Right renal pelvis (tissue), 4 donors: ENCODE measurements at regions not wholly inside any gene's neighbourhood (a gene's known extent, or its start where the extent isn't known, plus 50 kb on each side); places are given as distances from the start of the nearest gene placed in this dataset.

Experiments used
- DNase-seq, 4 donors: peaks; one replicate each; pipeline ENCODE4 v3.0.0-alpha.2; 2013; ENCODE audit warnings: low read depth in 4 of 4, low spot score in 3 of 4, missing footprints in 1 of 4

DNA sequence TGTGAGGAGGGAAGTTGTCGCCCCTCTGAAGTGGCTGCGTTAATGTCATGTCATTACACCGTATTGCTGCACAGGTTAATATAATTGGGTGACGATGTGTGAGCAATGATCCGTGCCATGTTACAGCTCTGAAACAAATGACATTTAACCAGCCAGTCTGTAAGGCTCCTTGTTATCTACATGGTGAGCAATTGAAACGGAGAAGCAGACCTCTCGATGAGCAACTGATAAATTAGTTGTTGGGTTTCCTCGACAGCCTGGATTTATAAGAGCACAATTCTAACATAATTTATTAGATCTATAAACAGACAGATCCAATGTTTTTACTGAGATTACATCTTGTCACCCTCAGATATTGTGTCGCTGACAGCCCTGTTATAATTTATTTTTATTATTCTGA is 49.9 kb upstream of the MAFB start:
- no peak for DNase-seq

DNA sequence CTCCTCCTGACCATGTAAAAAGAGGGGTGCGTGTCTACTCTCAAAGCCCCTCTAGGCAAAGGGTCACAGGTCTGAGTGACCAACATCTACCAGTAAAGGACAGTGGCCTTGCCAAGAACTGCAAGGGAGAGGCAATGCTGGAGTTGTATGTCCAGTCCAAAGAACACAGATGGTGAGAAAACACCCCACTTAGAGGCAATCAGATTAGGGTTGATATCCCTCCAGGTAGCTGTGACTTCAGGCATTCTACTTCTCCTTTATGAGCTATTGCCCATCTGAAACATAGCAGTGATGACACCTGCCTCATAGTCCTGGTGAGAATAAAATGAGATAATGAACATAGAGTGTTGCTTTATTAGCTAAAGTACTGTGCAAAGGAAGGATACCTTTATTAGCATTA is 50.8 kb upstream of the MAFB start:
- DNase-seq = no peak

DNA sequence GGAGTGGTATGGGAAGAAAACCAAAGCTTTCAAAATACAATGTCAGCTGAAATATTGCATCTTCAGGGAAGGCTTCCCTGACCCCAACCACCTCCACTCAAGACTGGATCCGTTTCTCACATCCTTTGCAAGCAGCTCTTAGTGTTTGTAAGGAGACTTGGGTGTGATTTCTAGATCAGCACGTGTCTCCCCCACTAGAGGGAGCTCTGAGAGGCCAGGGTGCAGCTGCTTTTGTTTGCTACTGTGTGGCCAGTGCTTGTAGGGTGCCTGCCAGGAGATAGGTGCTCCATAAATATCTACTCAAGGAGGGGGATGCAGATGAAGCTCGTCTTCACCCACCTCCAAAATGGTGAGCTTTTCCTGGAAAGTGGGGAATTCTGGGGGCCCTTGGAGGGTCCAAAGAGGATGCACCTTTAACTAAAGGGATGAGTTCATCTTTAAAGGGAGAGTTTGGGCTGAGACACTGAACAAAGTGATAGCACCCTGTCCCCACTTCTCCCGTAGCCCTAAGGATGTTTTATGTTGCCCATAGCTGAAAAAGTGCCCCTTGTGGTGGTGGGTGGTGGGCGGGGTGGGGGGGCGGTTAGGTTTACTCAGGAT is 52.6 kb upstream of the MAFB start:
- no peak for DNase-seq

DNA sequence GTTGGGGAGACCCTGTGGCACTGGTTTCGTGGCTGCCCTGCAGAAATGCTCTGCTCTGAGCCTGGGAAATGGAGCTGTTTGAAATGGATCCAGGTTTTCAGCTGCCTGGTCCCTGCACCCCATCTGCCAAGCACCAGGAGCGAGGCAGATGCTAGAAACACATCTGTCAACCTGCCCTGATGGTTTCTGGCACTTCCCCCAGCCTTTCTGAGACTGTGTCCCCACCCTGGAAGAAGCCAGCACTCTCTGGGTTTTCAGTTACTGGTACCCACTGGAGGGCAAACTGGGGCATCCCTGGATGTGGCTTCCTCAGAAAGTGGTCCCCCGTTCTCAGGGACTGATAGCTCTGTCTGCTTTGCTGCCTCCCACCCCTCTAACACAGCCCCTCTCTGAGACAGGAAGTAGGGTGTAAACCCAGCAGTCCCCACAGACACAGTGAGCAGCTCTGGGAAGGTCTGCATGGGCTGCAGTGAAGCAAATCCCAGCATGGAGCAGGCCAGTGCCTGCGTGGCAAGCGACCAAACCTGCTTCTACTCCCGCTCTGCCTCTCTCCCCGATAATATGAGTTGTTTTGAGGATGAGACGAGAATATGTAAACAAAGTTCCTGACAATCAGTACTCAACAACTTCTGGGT is 54.2 kb upstream of the MAFB start:
- no peak for DNase-seq

DNA sequence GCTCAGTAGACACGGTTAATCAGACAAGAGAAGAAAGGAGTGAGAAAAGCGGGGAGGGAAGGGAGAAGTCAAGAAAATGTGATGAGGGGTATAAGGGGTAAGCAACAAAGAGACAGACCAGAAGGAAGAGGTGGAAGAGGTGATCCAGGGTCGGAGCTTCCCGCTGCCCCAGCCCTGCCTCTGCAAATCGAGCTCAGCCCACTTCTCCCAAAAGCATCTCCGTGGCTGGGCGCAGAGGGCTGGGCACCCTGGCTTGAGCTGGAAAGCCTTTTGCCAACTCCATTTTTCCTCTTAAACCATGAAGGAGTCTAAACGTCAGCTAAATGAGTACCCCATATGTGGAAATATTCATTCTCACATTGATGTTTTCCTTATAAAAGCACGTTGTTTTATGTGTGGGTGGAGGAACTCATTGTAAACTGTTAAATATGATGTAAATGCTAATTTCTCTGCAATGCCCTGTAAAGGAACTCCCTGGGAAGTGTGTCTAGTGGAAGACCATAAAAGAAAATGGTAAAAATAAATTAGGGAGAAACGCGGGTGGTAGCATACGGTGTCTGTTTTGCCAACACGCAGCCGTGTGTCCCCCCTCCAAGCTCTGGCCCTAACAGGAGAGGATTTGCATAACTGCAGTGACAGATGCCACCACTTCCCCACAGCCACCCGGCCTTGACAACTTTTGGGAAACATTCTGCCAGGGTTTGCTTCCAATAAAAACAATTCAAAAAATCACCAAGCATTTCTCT is 55.2 kb upstream of the MAFB start:
- DNase-seq = no peak

DNA sequence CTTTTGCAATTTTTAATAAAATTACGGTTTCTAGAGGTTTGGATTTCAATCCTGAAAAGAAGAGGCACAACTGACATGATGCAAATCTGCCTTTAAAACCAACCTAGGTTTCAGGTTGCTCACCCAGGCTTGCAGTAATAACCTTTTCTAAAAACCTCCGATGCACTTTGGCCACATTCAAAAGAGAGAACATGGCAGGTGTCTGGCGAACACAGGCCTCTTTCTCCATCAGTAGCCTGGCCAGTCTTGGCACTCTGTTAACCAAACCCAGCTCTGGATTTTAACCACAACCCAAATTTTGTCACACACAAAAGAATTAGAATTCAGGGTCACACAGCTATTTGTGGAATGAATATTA is 55.8 kb upstream of the MAFB start:
- DNase-seq = no peak

DNA sequence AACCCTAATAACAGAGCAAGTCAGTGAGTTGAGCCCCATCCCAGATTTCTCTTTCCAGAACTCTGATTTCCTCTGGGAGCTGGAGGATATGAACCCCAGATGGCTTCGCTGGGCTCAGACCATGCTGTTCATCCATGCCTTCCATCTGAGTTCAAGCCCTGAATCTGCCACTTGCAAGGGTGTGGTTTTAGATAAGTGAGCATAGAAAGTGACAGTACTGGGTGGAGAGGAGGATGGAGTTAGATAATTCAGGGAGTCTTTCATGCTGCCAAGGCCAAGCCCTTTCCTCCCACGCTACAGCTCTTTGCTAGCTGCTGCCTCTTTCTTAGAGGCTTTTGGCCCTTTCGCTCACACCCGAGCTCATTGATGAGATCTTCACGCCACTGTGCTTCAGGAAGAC is 57.2 kb upstream of the MAFB start:
- DNase-seq = no peak

DNA sequence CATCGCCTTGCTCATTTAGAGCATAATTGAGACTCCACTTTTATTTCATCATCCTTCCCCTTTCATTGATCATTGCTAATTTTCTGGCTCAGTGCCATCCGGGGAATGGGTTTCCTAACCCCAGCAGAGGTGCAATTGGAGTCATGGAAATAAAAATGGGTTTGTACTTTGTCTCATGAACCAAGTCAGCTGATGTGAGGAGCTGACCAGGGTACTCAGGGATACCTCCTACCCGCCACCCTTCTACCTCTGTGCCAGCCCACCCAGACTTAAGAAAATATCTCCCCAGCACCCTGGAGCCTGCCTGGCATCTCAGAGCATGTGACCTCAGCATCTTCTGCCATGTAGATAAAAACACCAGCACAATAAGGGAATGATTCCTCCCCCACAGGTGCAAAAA is 59.1 kb upstream of the MAFB start:
- DNase-seq = no peak

DNA sequence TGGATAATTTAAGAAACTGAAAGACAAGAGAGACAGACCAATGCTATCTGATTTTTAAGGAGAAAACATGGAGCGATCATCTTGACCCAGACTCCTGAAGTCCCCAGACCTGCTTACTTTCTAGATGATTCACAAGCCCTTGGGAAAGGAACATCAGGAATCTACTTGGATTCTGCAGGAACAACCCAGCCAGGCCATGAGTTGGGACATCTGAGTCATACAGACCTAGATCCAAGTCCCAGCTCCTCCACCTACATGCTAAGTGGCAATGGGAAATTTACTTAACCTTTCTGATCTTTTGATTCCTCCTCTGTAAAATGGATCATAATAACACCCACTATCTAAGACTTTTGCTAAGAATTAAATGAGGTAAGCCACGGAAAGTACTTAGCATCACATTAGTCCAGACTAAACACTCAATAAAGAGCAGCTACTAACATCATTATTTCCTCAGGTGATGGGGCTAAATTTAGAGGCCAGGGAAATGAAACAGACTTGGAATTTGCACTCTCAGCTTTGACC is 61.0 kb upstream of the MAFB start:
- no peak for DNase-seq

DNA sequence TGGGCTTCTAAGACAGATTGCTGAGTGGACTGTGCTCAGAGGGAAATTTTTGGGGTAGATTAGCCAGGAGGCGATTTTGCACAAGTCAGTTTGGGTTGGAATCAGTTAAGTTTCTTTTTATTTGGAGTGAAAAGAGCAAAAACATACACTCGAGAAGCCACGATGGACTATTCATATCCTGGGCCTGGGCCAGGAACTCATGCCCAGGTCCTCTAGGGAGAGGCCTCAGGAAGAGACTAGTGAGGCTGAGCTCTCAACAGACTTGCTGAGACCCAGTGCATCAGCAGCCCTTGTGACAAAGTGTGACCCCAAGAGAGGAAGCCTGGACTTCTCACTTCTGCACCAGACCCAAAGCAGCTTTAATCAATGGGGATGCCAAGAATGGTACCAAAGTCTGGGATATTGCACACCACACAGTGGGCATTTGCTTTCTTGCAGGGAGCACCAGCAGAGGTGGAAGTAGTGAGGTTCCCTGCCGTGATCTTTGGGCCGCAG is 61.6 kb upstream of the MAFB start:
- no peak for DNase-seq

DNA sequence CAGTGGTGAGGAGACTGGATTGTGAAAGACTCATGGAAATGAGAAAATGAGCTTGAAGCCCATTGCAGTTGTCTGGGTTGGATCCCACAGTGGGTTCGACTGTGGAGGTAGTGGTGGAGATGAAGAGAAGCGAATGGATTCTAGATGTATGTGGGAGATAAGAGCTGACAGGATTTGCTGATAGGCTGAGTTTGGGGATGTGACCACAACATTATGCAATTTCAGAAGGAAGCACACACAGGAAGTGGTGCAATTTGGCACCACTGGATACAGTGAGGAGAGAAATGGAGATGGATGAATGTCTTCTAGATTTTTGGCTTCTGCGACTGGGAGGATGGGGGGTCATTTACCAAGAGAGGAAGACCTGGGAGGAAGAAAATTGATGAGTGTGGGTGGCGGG is 64.4 kb upstream of the MAFB start:
- no peak for DNase-seq

DNA sequence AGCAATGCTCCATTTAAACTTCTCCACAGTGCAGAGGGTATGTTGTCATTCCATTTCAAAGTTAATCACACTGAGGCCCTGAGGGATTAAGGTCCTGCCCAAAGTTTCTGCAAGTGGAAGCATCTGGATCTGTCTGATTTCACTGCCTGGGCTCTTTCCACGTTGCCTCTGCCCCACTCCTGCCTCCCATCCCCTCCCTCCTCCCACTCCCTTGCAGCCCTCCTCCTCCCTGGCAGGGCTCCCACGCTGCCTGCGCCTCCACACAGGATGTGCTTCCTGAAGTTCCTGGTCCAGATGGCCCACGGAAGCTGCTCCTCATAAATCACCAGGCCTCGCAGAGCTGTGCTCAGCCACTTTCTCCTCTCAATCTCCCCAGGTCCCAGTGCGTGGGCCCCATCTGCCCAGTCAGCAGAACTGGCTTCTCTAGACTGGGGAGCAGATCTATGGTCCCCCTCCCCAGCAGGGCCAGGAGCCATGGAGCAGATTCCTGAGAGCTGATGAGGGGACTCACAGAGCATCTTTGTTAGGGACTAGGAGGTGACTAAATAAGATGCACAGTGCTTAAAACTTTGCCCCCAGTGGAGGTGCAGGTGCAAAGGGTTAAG is 65.4 kb upstream of the MAFB start:
- peak; percentile 5 to 27 (median 24) for DNase-seq

DNA sequence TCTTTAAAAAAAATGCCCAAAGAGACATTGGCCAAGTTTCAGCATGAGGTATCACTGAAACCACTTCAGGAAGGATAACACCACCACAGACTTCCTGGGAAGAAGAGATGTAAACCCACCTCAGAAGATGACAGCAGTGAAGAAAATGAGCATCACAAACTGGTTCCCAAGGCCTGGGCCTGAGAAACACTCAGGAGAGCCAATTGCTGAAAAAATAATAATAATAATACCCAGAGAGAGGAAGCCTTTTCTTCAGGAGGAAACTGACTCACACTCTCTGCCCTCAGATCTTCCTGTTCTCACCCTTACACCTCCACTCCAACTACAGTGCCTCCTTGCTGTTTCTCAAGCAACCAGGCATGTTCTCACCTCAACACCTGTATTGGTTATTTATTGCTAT is 68.1 kb upstream of the MAFB start:
- DNase-seq = no peak

DNA sequence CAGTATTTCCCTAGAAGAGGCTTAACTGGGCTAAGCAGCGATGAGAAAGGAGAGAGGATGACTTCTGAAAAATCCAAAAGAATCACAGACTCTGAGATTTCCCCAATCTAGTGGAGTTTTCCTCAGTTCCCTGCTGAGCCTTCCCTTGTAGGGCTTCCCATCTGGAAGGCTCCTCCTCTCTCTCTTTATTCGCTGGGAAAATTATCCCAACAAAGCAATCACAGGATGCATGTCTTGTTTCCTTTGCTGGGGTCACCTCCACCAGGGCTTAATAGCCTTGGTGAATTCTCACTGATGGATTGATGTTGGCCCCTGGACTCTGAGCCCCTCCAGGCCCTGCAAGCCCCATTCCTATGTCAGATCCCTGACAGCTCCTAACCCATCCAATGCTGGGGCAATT is 69.8 kb upstream of the MAFB start:
- no peak for DNase-seq

DNA sequence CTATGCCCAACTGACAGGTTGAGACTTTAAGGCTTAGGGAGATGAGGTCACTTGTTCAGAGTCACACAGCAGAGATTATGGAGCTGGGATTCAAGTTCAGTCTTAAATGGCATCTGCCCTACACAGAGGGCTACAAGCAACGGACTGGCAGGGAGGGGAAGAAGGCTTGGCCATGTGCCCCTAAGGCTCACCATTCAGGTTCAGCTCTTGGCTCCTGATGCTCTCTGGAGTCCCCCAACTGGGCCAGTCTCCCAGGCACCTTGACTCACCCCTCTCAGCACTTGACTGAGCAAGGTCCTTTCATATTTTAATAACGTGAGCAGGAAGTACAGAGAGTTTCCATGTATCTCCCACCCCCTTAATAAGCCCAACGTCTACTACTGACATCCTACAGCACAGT is 71.4 kb upstream of the MAFB start:
- no peak for DNase-seq

DNA sequence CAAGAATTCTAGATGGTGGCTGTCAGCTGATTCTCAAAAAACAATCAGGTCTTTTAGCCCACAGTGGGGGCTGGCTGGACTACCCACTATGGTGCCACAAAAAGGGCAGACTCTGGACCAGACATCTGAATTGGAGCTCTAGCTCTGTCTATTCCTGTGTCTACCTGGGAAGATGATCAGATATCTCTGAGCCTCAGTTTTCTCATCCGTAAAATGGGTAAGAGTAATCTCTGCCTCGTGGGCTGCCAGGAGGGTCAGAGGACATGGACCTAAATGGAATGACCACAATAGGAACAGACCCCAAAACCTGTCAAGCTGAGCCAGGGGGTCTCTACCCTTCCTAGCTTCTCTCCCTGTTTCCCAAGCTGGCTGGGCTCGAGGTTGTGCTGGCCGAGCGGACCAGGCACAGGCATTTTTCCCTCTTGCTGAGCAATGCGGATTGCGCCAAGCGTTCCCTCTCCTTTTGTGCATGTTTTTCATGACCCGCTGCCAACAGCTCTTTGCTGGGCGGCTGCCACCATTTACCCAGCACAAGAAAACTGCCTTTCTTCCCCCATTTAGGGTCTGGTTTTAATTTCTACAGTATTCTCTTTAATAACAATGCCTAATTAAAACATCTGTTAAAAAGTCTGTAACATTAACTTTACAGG is 74.7 kb upstream of the MAFB start:
- DNase-seq = no peak

DNA sequence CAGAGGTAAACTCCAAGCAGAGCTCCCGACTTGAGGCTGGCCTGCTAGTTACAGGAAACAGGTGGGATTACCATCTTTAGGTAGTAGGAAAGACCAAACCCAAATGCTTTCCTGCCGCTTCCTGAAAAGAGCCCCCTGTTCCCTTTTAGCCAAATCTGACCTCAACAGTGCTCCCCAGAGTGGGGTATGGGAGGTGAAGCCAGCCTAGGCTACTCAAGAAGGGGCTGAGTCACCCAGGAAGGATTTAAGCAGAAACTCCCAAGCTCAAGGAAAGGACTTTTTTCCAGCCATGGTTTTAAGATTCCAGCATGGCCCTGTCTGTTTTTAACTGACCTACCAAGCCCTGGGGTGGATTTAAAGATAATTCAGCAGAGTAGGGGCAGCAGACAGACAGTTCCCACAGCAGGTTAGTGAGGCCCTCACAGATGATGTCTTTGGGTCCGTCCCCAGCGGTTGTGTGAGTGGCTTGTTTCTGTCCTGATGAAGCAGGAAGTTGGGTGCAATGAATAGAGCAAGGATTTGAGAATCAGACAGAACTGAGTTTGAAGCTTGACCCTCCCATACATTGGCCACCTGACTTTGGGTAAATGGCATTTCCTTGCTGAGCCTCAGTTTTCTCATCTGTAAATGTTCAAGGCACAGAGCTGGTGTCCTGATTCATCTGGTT is 76.9 kb upstream of the MAFB start:
- DNase-seq = no peak

DNA sequence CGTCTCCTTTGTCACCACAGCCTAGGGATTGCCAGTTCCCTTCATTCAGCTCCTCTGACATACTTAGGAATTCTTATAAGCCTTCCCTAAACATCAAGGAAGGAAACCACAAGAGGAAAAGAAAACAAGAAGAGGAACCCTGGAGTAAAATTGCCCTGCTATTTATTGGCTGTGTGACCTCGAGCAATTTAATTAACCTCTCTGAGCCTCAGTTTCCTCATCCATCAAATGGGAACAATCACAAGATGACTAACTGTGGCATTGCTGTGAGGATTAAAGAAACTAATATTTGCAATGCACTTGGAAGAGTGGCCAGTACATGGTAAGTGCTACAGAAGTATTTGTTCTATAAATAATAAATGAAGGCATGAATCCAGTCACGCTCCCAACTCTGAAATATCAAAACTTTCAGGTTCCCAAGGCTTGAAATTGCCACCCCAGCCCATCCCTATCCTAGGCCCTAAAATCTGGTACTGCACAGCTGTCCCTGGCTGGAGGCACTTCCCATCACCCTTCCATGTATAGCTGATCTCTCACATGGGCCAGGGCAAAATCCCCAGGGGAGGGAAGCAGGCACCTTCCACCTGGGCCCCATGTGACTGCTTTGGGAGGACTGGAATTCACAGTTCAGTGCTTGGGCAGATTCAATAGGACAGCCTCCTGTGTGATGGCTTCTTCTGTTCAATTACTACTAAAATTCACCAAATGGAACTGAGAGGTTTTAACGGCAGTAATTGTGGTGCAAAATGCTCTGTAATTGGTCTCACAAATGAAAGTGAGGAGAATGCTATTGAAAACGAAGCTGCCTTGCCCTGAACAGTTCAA is 78.0 kb upstream of the MAFB start:
- DNase-seq = no peak

DNA sequence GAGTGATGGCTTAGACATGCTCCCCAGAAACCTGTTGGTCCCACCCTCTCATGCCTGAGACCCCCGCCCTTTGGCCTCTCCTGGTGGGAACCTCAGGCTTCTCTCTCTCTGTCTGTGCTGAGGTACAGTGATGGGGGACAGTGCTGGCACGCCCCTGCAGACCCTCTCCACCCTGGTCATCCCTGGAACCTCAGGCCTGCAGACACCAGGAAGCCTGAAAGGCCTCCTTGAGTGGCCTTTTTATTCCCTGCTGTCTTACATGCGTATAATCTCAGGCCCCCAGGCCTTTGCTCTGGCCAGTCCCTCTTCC is 78.5 kb upstream of the MAFB start:
- DNase-seq = no peak

DNA sequence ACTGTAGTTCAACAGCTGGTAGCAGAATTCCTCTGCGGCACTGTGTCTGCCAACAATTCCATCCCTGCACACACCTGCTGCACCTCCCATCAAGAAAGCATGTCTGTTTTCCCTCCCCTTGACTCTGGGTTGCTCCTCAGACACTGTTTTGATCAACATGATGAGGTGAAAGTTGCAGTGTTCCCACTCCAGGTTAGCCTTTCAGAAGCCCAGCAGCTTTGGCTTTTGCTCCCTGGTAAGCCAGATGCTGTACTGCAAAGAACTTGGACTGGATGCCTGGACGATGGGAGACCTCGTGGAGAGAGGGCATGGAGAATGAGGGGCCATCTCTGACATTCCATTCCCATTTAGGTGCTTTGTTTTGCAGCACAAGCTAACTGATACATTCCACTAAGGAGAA is 79.1 kb upstream of the MAFB start:
- no peak for DNase-seq
